Activated CD4-positive, alpha-beta T cell treated with anti-CD3 and anti-CD28 coated beads for 24 hours (primary cell): ENCODE measurements at regions not wholly inside any gene's neighbourhood (a gene's known extent, or its start where the extent isn't known, plus 50 kb on each side); places are given as distances from the start of the nearest gene placed in this dataset.

Experiments
- DNase-seq, 2 donors: peaks; one replicate each; pipeline ENCODE4 v3.0.0-alpha.2; 2020; ENCODE audit warnings: low read depth in 2 of 2

DNA sequence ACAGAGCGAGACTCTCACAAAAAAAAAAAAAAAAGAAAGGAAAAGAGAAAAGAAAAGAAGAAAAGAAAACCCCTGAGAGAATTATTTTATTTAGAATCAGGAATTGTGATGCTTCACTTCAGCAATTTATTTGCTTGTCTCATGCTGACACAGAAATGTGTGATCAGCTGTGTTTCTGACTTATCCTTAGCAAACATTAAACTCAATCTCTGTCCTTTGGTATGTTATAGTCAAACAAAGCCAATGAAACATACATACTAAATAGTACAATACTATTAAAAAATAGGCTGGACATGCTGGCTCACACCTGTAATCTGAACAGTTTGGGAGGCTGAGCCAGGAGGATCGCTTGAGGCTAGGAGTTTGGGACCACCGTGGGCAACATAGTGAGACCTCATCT, 733.0 kb upstream of the FZD8 start:
- DNase-seq = no peak

GRCh38 chr10:36373424-36374096, 731.5 kb upstream of the FZD8 start:
- no peak for DNase-seq

DNA sequence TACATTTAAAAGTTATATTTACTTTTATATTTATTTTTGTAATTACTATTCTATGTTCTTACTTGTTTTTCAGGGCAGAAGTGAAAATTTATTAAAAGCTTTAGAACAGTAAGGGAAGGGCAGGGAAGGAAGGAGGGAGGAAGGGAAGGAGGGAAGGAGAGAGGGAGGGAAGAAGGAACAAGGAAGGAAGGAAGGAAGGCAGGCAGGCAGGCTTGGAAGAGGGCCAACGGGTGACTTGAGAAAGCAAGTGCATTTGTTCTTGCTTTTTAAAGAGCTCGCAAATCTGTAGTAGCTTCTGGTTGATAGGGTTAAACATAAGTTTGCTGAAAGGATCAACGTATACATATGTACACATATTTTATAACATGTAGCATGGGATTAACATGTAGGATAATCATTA, 725.3 kb upstream of the FZD8 start:
- DNase-seq = no peak

- DNase-seq = no peak
These were observed 724.7 kb upstream of the FZD8 start for GRCh38 chr10:36366843-36367242.

GRCh38 chr10:36366065-36366464, 724.0 kb upstream of the FZD8 start:
- no peak for DNase-seq

- no peak for DNase-seq
These were observed 720.2 kb upstream of the FZD8 start for GRCh38 chr10:36362257-36362656.

- DNase-seq = no peak
These were observed 716.6 kb upstream of the FZD8 start for GRCh38 chr10:36358736-36359135.

GRCh38 chr10:36354633-36355032, 712.5 kb upstream of the FZD8 start:
- no peak for DNase-seq

DNA sequence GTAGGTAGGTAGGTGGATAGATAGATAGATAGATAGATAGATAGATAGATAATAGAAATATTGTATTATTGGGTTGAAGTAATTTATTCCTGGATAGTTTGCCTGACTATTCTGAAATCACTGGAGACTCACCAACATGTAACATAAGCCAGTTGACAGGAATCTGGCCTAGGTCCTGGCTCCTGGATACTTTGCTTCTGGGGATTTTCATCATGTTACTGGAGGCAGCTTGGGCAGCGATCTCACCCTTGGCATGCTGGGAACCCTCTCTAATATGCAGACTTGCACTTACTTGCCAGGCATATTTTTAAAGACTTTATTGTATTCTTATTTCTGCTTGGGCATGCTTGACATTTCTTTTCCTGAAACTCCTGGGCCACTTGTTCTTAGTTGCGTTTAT, 709.1 kb upstream of the FZD8 start:
- DNase-seq = no peak

DNA sequence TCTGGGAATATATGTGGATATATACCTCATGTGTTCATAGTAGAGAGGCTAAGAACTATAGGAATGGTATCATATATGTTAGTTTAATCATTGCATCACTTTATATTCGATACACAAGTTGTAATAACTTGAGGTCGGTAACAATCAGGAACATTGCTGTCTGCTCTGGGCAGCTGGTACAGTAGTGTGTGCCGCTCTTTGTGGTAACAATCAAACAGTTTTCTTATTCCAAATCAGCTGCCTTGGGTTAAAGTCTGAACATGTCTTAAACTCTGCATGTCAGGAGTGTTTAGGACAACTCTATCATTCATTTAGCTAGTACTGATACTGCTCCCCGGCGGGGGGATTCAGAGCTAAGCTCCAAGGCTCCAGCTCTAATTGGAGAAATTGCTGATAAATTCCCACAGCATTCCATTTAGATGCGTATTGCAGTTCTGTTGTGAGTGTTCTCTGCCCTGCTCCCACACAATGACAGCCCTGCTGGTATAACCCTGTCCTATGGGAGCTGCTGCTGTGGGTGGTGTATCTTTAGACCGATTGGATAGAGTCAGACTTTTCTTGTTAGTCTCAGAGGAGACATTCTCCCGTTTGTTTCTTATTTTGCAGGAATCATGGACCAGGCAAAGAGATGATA, 707.5 kb upstream of the FZD8 start:
- no peak for DNase-seq

DNA sequence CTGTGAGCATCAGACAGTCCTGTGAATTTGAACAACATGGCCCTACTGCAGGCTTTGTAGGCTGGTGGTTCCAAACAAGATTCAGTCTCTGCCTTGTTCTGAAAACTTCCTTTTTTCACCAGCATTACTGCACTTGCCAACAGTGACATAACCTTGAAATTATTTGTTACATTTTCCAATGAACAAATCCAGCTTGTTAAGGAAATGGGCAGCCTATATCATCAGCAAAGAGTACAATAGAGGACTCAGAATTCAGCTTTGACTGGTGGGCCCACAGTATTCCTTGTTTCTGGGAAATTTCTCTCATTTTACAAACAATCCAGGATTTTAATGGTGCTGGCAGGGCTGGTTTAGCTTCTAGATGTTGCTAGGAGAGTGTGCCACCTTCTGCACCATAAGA, 703.7 kb upstream of the FZD8 start:
- DNase-seq = no peak

GRCh38 chr10:36345175-36345533, 703.1 kb upstream of the FZD8 start:
- DNase-seq = no peak

- DNase-seq = no peak
These were observed 702.4 kb upstream of the FZD8 start for GRCh38 chr10:36344240-36345174.

- no peak for DNase-seq
These were observed 700.7 kb upstream of the FZD8 start for GRCh38 chr10:36342781-36343180.

- no peak for DNase-seq
These were observed 699.4 kb upstream of the FZD8 start for GRCh38 chr10:36341471-36341870.

DNA sequence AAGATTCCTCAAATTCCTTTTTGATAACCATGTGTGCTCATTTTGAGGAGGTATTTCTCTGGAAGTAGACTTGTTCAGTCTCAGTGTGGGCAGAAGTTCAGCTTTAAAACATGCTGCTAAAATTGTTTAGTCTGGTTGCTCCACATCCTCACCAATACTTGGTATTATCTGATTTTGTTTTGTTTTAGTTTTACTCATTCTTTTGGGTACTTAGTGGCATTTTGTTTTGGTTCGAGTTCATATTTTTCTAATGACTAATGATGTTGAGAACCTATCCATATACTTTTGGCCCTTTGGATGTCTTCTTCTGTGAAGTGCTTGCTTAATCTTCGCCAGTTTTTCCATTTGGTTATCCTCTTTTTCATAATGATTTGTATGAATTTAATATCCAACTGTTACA, 694.2 kb upstream of the FZD8 start:
- no peak for DNase-seq

DNA sequence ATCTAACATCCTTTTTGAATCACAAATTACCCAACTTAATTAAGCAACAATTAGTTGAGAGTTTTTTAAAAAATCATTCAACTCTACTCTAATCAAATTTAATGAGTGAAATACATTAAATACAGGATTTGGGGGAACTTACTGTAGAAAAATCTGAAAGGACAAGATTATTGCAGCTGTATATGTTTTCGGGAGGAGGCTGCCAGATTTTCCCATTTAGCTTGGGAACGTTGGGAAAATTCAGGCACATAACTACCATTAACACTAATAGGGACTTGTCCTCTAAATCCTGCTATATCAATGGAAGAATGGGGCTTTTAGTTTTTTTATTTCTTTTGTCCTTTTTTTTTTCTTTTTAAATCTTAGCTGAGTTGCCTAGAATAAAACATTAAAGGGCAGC, 691.4 kb upstream of the FZD8 start:
- DNase-seq = no peak

DNA sequence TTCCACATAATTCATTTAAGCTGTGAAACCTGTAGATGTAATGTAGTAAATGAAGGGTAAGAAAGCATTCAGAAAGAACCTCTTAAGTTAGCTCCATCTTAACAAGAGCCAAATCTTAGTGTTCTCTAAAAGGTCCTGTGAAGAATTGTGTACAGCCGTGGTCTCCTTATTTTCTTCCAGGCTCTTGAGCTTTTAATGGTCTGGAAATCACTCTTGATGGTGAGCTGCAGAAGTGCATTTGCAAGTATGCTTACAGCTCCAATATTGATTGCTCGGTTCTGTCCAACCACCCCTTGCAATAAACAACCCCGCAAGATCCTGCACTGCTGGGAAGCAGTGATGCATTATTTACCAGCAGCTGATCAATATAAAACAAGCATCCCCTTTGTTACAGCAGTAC, 690.8 kb upstream of the FZD8 start:
- no peak for DNase-seq

GRCh38 chr10:36331121-36331520, 689.0 kb upstream of the FZD8 start:
- DNase-seq = no peak

GRCh38 chr10:36325815-36326214, 683.7 kb upstream of the FZD8 start:
- no peak for DNase-seq

GRCh38 chr10:36324831-36325230, 682.7 kb upstream of the FZD8 start:
- no peak for DNase-seq

DNA sequence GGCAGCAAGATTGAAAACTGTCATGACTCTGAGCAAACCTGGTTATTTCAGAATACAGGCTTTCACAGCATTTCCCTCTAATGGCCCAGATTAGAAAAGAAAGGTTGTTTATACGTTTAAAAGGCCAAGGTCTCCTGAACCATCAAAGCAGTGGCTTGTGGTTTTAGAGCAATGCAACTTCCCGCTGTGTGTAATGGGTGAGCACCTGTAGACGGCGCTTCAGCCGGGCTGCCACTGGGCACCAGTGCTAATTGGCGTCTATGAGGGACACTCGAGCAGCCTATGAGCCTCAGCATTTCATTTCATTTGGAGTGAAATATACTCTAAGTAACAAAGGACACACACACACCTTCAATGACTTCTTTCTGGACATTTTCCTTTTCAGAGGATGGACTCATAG, 671.0 kb upstream of the FZD8 start:
- DNase-seq = no peak

GRCh38 chr10:36303896-36304295, 661.8 kb upstream of the FZD8 start:
- DNase-seq = no peak
